HepG2 (cell line): ENCODE measurements at regions not wholly inside any gene's neighbourhood (a gene's known extent, or its start where the extent isn't known, plus 50 kb on each side); places are given as distances from the start of the nearest gene placed in this dataset.

ENCODE experiments used
- CC2D1A ChIP-seq: sonication (generic); formaldehyde crosslinking; IDR thresholded peaks from 2 replicates; pipeline ENCODE4 v1.8.1; 2023; ENCODE audit warnings: mild to moderate bottlenecking, missing genetic modification reagents
- PAX8 ChIP-seq: sonication (generic); formaldehyde crosslinking; IDR thresholded peaks from 2 replicates; pipeline ENCODE4 v1.8.0; 2022; ENCODE audit warnings: mild to moderate bottlenecking, missing genetic modification reagents, borderline replicate concordance
- POLR2AphosphoS5 ChIP-seq: IDR thresholded peaks from 2 replicates; pipeline ENCODE4 v1.6.1; 2012; ENCODE audit warnings: low read depth, low read length
- ZNF879 ChIP-seq: sonication (generic); formaldehyde crosslinking; IDR thresholded peaks from 2 replicates; pipeline ENCODE4 v1.8.1; 2023; ENCODE audit warnings: missing genetic modification reagents

GRCh38 chr6:3669916-3670315 lies 81.6 kb downstream of the PXDC1 start:
- no peak for TF ChIP-seq ZNF879
- no peak for TF ChIP-seq PAX8
- TF ChIP-seq POLR2AphosphoS5: no peak
- TF ChIP-seq CC2D1A: no peak
